Esophagus muscularis mucosa (tissue), 4 donors: ENCODE measurements at regions not wholly inside any gene's neighbourhood (a gene's known extent, or its start where the extent isn't known, plus 50 kb on each side); places are given as distances from the start of the nearest gene placed in this dataset.

Source experiments
- DNase-seq: peaks from one replicate; pipeline ENCODE4 v3.0.0-alpha.2; 2017; ENCODE audit errors: extremely low spot score
- H3K27ac ChIP-seq, 4 donors: fragments of 200-600 bp; sonication (generic); replicated peaks in 1 of 4; 1 replicate in 3 of 4; 2 replicates in 1 of 4; pipeline ENCODE4 v1.5.1; 2016 to 2019; ENCODE audit warnings: mild to moderate bottlenecking in 1 of 4
- H3K27me3 ChIP-seq, 4 donors: fragments of 200-600 bp; sonication (generic); one replicate each; pipeline versions ENCODE4 v1.5.1 to v1.6.0; 2016 to 2019
- H3K36me3 ChIP-seq, 4 donors: fragments of 200-600 bp; sonication (generic); one replicate each; pipeline ENCODE4 v1.5.1; 2016 to 2019
- H3K4me1 ChIP-seq, 4 donors: fragments of 200-600 bp; sonication (generic); one replicate each; pipeline ENCODE4 v1.5.1; 2016 to 2019
- H3K4me3 ChIP-seq, 4 donors: fragments of 200-600 bp; sonication (generic); 1 replicate in 2 of 4; 2 replicates in 2 of 4; pipeline ENCODE4 v1.5.1; 2016 to 2019; ENCODE audit warnings: mild to moderate bottlenecking in 4 of 4, moderate library complexity in 1 of 4
- H3K9me3 ChIP-seq, 4 donors: fragments of 200-600 bp; sonication (generic); 1 replicate in 3 of 4; 2 replicates in 1 of 4; pipeline ENCODE4 v1.5.1; 2016 to 2019
- EP300 ChIP-seq: sonication (generic); formaldehyde crosslinking; IDR thresholded peaks from one replicate; pipeline ENCODE4 v1.6.1; 2017; ENCODE audit warnings: antibody characterized with exemption
- POLR2A ChIP-seq: fragments of 450-650 bp; IDR thresholded peaks from one replicate; pipeline ENCODE4 v1.6.1; 2017; ENCODE audit warnings: antibody characterized with exemption, moderate library complexity, mild to moderate bottlenecking, low read depth
- POLR2AphosphoS5 ChIP-seq, 2 donors: sonication (generic); formaldehyde crosslinking; IDR thresholded peaks; one replicate each; pipeline ENCODE4 v1.6.1; 2017; ENCODE audit warnings: antibody characterized with exemption in 2 of 2
- WGBS: methylation state at CpG from one replicate; pipeline ENCODE4 v1.1.5; 2018; 5-methylcytosine and 5-hydroxymethylcytosine counted together
- intact Hi-C: fragments of 100-400 bp; cut with DNase I; formaldehyde crosslinking; loops from one replicate; pipeline ENCODE4 v1.15.1; 2023
- TF ChIP-seq, protein P1 (sequence below), 3 experiments: fragments of 200-600 bp in 2 of 3; fragments of 450-650 bp in 1 of 3; sonication (generic) in 2 of 3; IDR thresholded peaks; one replicate each; pipeline ENCODE4 v1.5.1; 2017 to 2019; ENCODE audit warnings: antibody characterized with exemption in 3 of 3, mild to moderate bottlenecking in 2 of 3, moderate library complexity in 1 of 3

DNA sequence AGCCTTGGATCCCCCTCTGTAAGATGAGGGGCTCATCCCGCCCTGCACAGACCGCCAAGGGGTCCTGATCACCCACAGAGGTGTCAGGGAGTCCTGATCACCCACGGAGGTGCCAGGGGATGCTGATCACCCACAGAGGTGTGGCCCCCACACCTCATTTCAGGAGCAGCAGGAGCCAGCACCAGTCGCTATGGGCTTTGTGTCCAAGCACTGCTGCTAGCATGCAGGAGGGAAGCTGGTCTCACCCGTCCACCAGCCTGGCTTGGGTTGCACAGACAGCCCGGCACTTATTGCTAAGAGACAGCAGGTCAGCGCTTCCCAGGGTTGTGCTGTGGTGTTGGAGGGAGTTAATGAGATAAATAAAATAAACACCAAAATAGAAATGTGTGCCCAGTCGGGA lies 88.5 kb downstream of the ADRA2C start:
- WGBS, result 80% methylated on average over 5 of the region's 8 CpGs
- DNase-seq, result no peak
- intact Hi-C loops, result no loop called here

DNA sequence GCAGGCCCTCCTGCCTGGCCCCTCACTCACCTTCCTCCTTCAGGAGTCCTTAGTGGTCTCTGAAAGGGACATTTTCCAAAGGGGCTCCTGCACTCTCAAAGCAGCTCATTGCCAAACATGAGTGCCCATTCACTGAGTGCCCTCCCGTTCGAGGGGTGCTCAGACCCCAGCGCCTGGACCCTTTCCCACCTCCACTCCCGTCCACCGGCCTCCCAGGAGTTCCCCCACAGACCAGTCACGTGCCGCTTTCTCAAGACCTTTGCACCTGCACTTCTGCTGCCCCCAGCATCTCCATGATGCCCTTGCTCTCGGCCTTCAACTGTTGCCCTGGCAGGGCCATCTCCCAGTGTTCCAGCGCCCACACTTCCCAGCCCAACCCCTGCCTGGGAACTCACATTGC lies 89.5 kb downstream of the ADRA2C start:
- H3K27me3 ChIP-seq, result peaks cover 0 to 76% (median 0%) of the 10 kb centered on the region in 4 donors
- H3K27ac ChIP-seq, result no peak overlapping the region
- 66% methylated on average over 8 of the region's 9 CpGs for WGBS
- H3K36me3 ChIP-seq, result no peaks in the 10 kb centered on the region
- H3K4me1 ChIP-seq, result no peaks in the 10 kb centered on the region
- intact Hi-C loops, result no loop called here
- TF ChIP-seq POLR2AphosphoS5 (IDR thresholded peaks at IDR 0.05) (no peak), POLR2A (no peak), EP300 (no peak)
- TF ChIP-seq, protein P1, sequence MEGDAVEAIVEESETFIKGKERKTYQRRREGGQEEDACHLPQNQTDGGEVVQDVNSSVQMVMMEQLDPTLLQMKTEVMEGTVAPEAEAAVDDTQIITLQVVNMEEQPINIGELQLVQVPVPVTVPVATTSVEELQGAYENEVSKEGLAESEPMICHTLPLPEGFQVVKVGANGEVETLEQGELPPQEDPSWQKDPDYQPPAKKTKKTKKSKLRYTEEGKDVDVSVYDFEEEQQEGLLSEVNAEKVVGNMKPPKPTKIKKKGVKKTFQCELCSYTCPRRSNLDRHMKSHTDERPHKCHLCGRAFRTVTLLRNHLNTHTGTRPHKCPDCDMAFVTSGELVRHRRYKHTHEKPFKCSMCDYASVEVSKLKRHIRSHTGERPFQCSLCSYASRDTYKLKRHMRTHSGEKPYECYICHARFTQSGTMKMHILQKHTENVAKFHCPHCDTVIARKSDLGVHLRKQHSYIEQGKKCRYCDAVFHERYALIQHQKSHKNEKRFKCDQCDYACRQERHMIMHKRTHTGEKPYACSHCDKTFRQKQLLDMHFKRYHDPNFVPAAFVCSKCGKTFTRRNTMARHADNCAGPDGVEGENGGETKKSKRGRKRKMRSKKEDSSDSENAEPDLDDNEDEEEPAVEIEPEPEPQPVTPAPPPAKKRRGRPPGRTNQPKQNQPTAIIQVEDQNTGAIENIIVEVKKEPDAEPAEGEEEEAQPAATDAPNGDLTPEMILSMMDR (IDR thresholded peaks at IDR 0.05), result no peak
- peaks cover 0 to 7% (median 2%) of the 10 kb centered on the region in 4 donors for H3K9me3 ChIP-seq
- no peak for DNase-seq
- H3K4me3 ChIP-seq, result no peak overlapping the region

More for the DNA sequence above, 88.5 kb downstream of the ADRA2C start:
- TF ChIP-seq POLR2AphosphoS5 (IDR thresholded peaks at IDR 0.05) (no peak), POLR2A (no peak), EP300 (no peak)
- TF ChIP-seq, protein P1 (IDR thresholded peaks at IDR 0.05), result no peak
- no peak overlapping the region for H3K27ac ChIP-seq
- H3K36me3 ChIP-seq, result no peaks in the 10 kb centered on the region
- H3K4me3 ChIP-seq, result no peak overlapping the region
- H3K9me3 ChIP-seq, result peaks cover 0 to 17% (median 11%) of the 10 kb centered on the region in 4 donors
- no peaks in the 10 kb centered on the region for H3K4me1 ChIP-seq
- peaks cover 0 to 66% (median 0%) of the 10 kb centered on the region in 4 donors for H3K27me3 ChIP-seq

DNA sequence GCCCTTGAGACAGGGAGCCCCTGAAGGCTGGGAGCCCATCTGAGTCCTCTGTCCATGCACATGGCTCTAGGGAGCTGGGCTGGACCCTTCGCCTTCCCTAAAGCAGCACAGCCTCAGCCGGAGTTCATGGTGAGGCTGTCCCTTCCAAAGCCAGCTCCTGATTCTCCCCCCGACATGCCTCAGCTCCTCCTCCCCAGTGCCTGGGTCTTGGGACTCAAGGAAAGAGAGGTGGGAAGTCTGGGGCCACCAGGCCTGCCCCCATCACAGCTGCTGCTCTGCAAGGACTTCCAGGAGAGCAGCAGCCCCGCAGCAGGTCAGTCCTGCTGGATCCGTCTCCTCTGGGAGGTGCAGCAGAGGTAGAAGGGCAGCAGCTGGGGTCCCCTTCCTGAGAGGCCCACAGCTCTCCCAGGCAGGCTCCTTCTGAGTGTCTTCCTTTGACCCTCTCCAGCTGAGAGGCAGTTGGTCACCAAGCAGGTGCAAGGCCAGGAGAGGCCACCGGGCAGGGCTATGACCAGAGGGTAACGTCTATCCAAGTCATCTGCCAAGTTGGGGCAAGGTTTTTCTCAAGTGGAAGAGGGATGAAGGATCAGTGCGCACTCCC lies 90.5 kb downstream of the ADRA2C start:
- Histone ChIP-seq H3K27ac (no peak overlapping the region), H3K36me3 (no peaks in the 10 kb centered on the region), H3K4me3 (no peak overlapping the region), H3K9me3 (no peaks in the 10 kb centered on the region), H3K27me3 (peaks cover 0 to 86% (median 0%) of the 10 kb centered on the region in 4 donors), H3K4me1 (no peaks in the 10 kb centered on the region)
- TF ChIP-seq EP300 (no peak), POLR2AphosphoS5 (IDR thresholded peaks at IDR 0.05) (no peak)
- intact Hi-C loops, result no loop called here
- 59% methylated on average over 3 of the region's 8 CpGs for WGBS
- no peak for DNase-seq

DNA sequence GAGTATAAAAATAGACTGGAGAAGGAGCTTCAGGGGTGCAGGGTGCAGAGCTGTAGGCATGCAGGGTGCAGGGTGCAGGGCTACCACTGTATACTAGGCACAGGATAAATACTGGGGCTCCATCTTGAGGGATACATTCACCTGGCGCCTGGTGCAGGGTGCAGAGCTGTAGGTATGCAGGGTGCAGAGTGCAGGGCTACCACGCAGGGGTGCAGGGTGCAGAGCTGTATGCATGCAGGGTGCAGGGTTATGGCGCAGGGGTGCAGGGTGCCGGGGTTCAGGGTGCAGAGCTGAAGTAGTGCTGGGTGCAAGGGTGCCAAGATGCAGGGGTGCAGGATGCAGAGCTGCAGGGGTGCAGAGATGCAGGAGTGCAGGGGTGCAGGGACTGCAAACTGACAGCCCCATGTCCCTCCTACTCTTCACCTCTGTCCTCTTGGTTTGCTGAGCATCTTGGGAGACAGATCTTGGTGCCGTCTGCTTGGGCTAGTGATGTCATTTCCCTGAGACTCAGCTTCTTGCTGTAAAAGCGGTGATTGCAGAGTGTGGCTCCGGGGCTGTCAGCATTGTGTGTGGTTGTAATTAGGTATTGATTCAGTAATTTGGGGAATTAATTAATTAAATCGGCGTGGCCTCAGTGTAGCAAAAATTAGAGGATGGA lies 91.2 kb downstream of the ADRA2C start:
- intact Hi-C loops, result no loop called here
- no peak for DNase-seq
- no peak overlapping the region for H3K4me3 ChIP-seq
- TF ChIP-seq EP300 (no peak), POLR2AphosphoS5 (IDR thresholded peaks at IDR 0.05) (no peak), POLR2A (no peak)
- TF ChIP-seq, protein P1 (IDR thresholded peaks at IDR 0.05), result no peak
- H3K27me3 ChIP-seq, result peaks cover 0 to 85% (median 0%) of the 10 kb centered on the region in 4 donors
- H3K36me3 ChIP-seq, result no peaks in the 10 kb centered on the region
- WGBS, result 57% methylated on average over 9 of the region's 9 CpGs
- no peak overlapping the region for H3K27ac ChIP-seq
- H3K4me1 ChIP-seq, result peaks cover 0 to 2% (median 0%) of the 10 kb centered on the region in 4 donors
- H3K9me3 ChIP-seq, result no peaks in the 10 kb centered on the region

GRCh38 chr4:3858046-3858730 lies 92.0 kb downstream of the ADRA2C start:
- Histone ChIP-seq H3K36me3 (no peaks in the 10 kb centered on the region), H3K4me3 (no peak overlapping the region), H3K27me3 (peaks cover 0 to 86% (median 0%) of the 10 kb centered on the region in 4 donors), H3K27ac (no peak overlapping the region), H3K4me1 (peaks cover 0 to 8% (median 0%) of the 10 kb centered on the region in 4 donors), H3K9me3 (no peaks in the 10 kb centered on the region)
- intact Hi-C loops, result no loop called here
- WGBS, result 73% methylated on average over 1 of the region's 6 CpGs
- no peak for DNase-seq
- TF ChIP-seq EP300, result no peak
- no peak for TF ChIP-seq POLR2A
- TF ChIP-seq, protein P1 (IDR thresholded peaks at IDR 0.05), result no peak
- TF ChIP-seq POLR2AphosphoS5 (IDR thresholded peaks at IDR 0.05), result no peak
